Adrenal gland (tissue), 9 donors: ENCODE measurements at regions not wholly inside any gene's neighbourhood (a gene's known extent, or its start where the extent isn't known, plus 50 kb on each side); places are given as distances from the start of the nearest gene placed in this dataset.

Experiments
- DNase-seq, 7 donors: peaks; one replicate each; pipeline ENCODE4 v3.0.0-alpha.2; 2019 to 2020
- H3K27ac ChIP-seq, 5 donors: fragments of 200-600 bp; sonication (generic) in 4 of 5; 1 replicate in 3 of 5; 2 replicates in 2 of 5; pipeline versions ENCODE4 v1.5.1 to v1.8.0; 2016 to 2020; ENCODE audit warnings: mild to moderate bottlenecking in 1 of 5
- H3K27me3 ChIP-seq: fragments of 200-600 bp; 2 replicates; pipeline ENCODE4 v1.8.0; 2021
- H3K36me3 ChIP-seq, 2 donors: fragments of 200-600 bp; replicated peaks in 1 of 2; 1 replicate in 1 of 2; 2 replicates in 1 of 2; pipeline versions ENCODE4 v1.5.1 to v1.8.0; 2018 to 2022
- H3K4me1 ChIP-seq, 2 donors: fragments of 200-600 bp; replicated peaks in 1 of 2; 1 replicate in 1 of 2; 2 replicates in 1 of 2; pipeline versions ENCODE4 v1.5.1 to v1.8.0; 2018 to 2021
- H3K4me3 ChIP-seq, 4 donors: fragments of 200-600 bp; sonication (generic) in 3 of 4; one replicate each; pipeline ENCODE4 v1.5.1; 2016 to 2018
- H3K9me3 ChIP-seq, 3 donors: fragments of 200-600 bp; sonication (generic) in 1 of 3; replicated peaks in 1 of 3; 1 replicate in 2 of 3; 2 replicates in 1 of 3; pipeline versions ENCODE4 v1.5.1 to v1.8.0; 2016 to 2021
- CTCF ChIP-seq, 6 experiments: fragments of 450-650 bp in 4 of 6; fragments of 200-600 bp in 2 of 6; sonication (generic) in 1 of 6; IDR thresholded peaks; 1 replicate in 5 of 6; 2 replicates in 1 of 6; pipeline versions ENCODE4 v1.5.1 to v1.8.0; 2016 to 2021; ENCODE audit warnings: antibody characterized with exemption in 6 of 6, mild to moderate bottlenecking in 2 of 6, moderate library complexity in 1 of 6
- POLR2A ChIP-seq, 2 donors: fragments of 450-650 bp; IDR thresholded peaks; one replicate each; pipeline ENCODE4 v1.6.1; 2017; ENCODE audit warnings: antibody characterized with exemption in 2 of 2, mild to moderate bottlenecking in 2 of 2, moderate library complexity in 1 of 2
- WGBS, 4 donors: extraction: QIAGEN DNeasy Blood & Tissue Kit in 2 of 4; methylation state at CpG; one replicate each; pipeline versions ENCODE4 v1.1.5 to v1.1.7; 2013 to 2017; 5-methylcytosine and 5-hydroxymethylcytosine counted together
- intact Hi-C, 2 donors: fragments of 100-400 bp; cut with DNase I; formaldehyde crosslinking; loops; one replicate each; pipeline versions ENCODE4 v1.14.1 to v1.15.0; 2022 to 2023
- donor health status: healthy with polysubstance abuse.
- donor health status: Bipolar disorder and iron deficiency.
- donor health status: DM: yes; HTN: yes; CAD: no.
- donor health status: DM: no; HTN: no; CAD: no.
- donor health status: DM: no; HTN: no; CAD: no.

- Histone ChIP-seq H3K36me3 (no peaks in the 10 kb centered on the region), H3K4me3 (no peak overlapping the region), H3K27me3 (no peaks in the 10 kb centered on the region), H3K9me3 (no peaks in the 10 kb centered on the region), H3K27ac (no peak overlapping the region), H3K4me1 (no peaks in the 10 kb centered on the region)
- DNase-seq = no peak
- intact Hi-C loops = no loop called here
- no peak for TF ChIP-seq CTCF (IDR thresholded peaks at IDR 0.05)
- TF ChIP-seq POLR2A (IDR thresholded peaks at IDR 0.05) = no peak
- WGBS, 4 donors = 81 to 88% (median 85%) methylated on average over 4 of the region's 4 CpGs
Measured at GRCh38 chr5:135279328-135279727, 119.7 kb downstream of the MACROH2A1 start.

- no peaks in the 10 kb centered on the region for H3K9me3 ChIP-seq
- no peak overlapping the region for H3K4me3 ChIP-seq
- H3K4me1 ChIP-seq = no peaks in the 10 kb centered on the region
- TF ChIP-seq CTCF (IDR thresholded peaks at IDR 0.05) (no peak), POLR2A (IDR thresholded peaks at IDR 0.05) (no peak)
- WGBS, 4 donors = 64 to 88% (median 72%) methylated on average over 4 to 6 of the region's 6 CpGs
- no peaks in the 10 kb centered on the region for H3K36me3 ChIP-seq
- no peaks in the 10 kb centered on the region for H3K27me3 ChIP-seq
- no peak for DNase-seq
- H3K27ac ChIP-seq = no peak overlapping the region
- intact Hi-C loops = no loop called here
Measured at GRCh38 chr5:135276151-135276550, 122.9 kb downstream of the MACROH2A1 start.

GRCh38 chr5:135273212-135273611, 125.8 kb downstream of the MACROH2A1 start:
- no peaks in the 10 kb centered on the region for H3K4me1 ChIP-seq
- no peak overlapping the region for H3K4me3 ChIP-seq
- H3K36me3 ChIP-seq = no peaks in the 10 kb centered on the region
- H3K9me3 ChIP-seq = no peaks in the 10 kb centered on the region
- TF ChIP-seq POLR2A (IDR thresholded peaks at IDR 0.05) = no peak
- no peak for TF ChIP-seq CTCF (IDR thresholded peaks at IDR 0.05)
- WGBS, 4 donors = 92 to 100% (median 93%) methylated on average over 2 of the region's 2 CpGs; no CpG with 5 or more reads in 1 of the 4 donors
- H3K27me3 ChIP-seq = no peaks in the 10 kb centered on the region
- no peak overlapping the region for H3K27ac ChIP-seq
- intact Hi-C loops = no loop called here
- DNase-seq = no peak

GRCh38 chr5:135272311-135272805, 126.7 kb downstream of the MACROH2A1 start:
- DNase-seq = no peak
- H3K4me3 ChIP-seq = no peak overlapping the region
- H3K27ac ChIP-seq = no peak overlapping the region
- TF ChIP-seq POLR2A (IDR thresholded peaks at IDR 0.05) (no peak), CTCF (IDR thresholded peaks at IDR 0.05) (no peak)
- no peaks in the 10 kb centered on the region for H3K27me3 ChIP-seq
- 80 to 94% (median 90%) methylated on average over 9 to 11 of the region's 11 CpGs for WGBS, 4 donors
- no peaks in the 10 kb centered on the region for H3K9me3 ChIP-seq
- no peaks in the 10 kb centered on the region for H3K4me1 ChIP-seq
- intact Hi-C loops = no loop called here
- H3K36me3 ChIP-seq = no peaks in the 10 kb centered on the region
